ENCODE measurements at regions not wholly inside any gene's neighbourhood (a gene's known extent, or its start where the extent isn't known, plus 50 kb on each side); places are given as distances from the start of the nearest gene placed in this dataset.
"Not testable (repeated sequence)": the region's sequence is repeated elsewhere in the genome, so short reads cannot be mapped to it uniquely, and the experiment has no call there.

DNA sequence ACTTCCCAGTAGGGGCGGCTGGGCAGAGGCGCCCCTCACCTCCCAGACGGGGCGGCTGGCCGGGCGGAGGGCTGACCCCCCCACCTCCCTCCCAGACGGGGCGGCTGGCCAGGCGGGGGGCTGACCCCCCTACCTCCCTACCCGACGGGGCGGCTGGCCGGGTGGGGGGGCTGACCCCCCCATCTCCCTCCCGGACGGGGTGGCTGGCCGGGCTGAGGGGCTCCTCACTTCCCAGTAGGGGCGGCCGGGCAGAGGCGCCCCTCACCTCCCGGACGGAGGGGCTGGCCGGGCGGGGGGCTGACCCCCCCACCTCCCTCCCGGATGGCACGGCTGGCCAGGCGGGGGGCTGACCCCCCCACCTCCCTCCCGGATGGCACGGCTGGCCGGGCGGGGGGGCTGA is 508.1 kb upstream of the PHF14 start:
- TF ChIP-seq, protein P1, sequence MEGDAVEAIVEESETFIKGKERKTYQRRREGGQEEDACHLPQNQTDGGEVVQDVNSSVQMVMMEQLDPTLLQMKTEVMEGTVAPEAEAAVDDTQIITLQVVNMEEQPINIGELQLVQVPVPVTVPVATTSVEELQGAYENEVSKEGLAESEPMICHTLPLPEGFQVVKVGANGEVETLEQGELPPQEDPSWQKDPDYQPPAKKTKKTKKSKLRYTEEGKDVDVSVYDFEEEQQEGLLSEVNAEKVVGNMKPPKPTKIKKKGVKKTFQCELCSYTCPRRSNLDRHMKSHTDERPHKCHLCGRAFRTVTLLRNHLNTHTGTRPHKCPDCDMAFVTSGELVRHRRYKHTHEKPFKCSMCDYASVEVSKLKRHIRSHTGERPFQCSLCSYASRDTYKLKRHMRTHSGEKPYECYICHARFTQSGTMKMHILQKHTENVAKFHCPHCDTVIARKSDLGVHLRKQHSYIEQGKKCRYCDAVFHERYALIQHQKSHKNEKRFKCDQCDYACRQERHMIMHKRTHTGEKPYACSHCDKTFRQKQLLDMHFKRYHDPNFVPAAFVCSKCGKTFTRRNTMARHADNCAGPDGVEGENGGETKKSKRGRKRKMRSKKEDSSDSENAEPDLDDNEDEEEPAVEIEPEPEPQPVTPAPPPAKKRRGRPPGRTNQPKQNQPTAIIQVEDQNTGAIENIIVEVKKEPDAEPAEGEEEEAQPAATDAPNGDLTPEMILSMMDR (IDR thresholded peaks at IDR 0.05), result not testable (repeated sequence)
- TF ChIP-seq POLR2AphosphoS5, POLR2A (IDR thresholded peaks at IDR 0.05): not testable (repeated sequence)
